GM12878 (cell line): ENCODE measurements at regions not wholly inside any gene's neighbourhood (a gene's known extent, or its start where the extent isn't known, plus 50 kb on each side); places are given as distances from the start of the nearest gene placed in this dataset.

ENCODE experiments used
- CEBPB ChIP-seq, 2 experiments: fragments of 150-350 bp in 1 of 2; IDR thresholded peaks; 2 replicates each; pipeline ENCODE4 v1.6.1; 2012 to 2014; ENCODE audit warnings: low read depth in 2 of 2, low read length in 2 of 2, borderline replicate concordance in 1 of 2, inconsistent platforms in 1 of 2
- E2F4 ChIP-seq: IDR thresholded peaks from 2 replicates; pipeline ENCODE4 v1.6.1; 2012; ENCODE audit warnings: low read depth, low read length, improper control_type of control experiment
- ESRRA ChIP-seq: IDR thresholded peaks from 2 replicates; pipeline ENCODE4 v1.6.1; 2012; ENCODE audit warnings: mild to moderate bottlenecking, low read length, improper control_type of control experiment
- RELB ChIP-seq: fragments of 450-650 bp; IDR thresholded peaks from 2 replicates; pipeline ENCODE4 v1.6.1; 2017; ENCODE audit warnings: low read depth, mild to moderate bottlenecking, moderate library complexity
- SUPT20H ChIP-seq: IDR thresholded peaks from 2 replicates; pipeline ENCODE4 v1.6.1; 2011; ENCODE audit warnings: low read depth, mild to moderate bottlenecking, low read length, moderate library complexity, borderline replicate concordance; ENCODE audit not compliant: control insufficient read depth
- USF2 ChIP-seq: IDR thresholded peaks from 2 replicates; pipeline ENCODE4 v1.6.1; 2011; ENCODE audit warnings: low read depth, low read length, improper control_type of control experiment, borderline replicate concordance
- ZBTB11 ChIP-seq: fragments of 450-650 bp; formaldehyde crosslinking; IDR thresholded peaks from 2 replicates; pipeline ENCODE4 v1.5.0; 2022; ENCODE audit warnings: mild to moderate bottlenecking, missing genetic modification characterization

- no peak for TF ChIP-seq USF2
- no peak for TF ChIP-seq ZBTB11 (CRISPR knock-in tag)
- TF ChIP-seq ESRRA: no peak
- no peak for TF ChIP-seq RELB
- no peak for TF ChIP-seq CEBPB (IDR thresholded peaks at IDR 0.05; ENCODE audit: borderline replicate concordance in 1 of 2, low read depth in 2 of 2, low read length in 2 of 2)
- TF ChIP-seq SUPT20H: no peak
- no peak for TF ChIP-seq E2F4
- TF ChIP-seq, all 136 proteins: peak for 0
These were observed 156.3 kb downstream of the FNDC1 start (continued) for GRCh38 chr6:159325476-159325875.
